ENCODE measurements at regions not wholly inside any gene's neighbourhood (a gene's known extent, or its start where the extent isn't known, plus 50 kb on each side); places are given as distances from the start of the nearest gene placed in this dataset.

DNA sequence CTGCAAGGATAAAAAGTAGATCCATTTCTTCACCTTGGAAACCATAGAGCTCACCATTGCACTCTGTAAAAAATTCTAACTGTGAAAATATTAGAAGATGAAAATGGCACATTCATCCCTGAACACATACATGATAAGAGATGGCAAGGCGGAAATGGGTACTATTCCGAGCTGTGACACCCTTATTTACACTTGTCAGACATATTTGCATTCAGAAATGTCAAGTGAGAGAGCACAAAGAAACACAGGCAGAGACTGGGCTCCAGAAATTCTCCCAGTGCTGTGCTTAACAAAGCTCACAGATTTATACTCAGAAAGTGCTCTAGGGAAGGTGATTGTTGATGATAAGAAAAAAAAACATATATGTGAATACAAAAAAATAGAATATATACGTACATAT, 170.3 kb upstream of the PUM3 start:
- TF ChIP-seq, protein P1, sequence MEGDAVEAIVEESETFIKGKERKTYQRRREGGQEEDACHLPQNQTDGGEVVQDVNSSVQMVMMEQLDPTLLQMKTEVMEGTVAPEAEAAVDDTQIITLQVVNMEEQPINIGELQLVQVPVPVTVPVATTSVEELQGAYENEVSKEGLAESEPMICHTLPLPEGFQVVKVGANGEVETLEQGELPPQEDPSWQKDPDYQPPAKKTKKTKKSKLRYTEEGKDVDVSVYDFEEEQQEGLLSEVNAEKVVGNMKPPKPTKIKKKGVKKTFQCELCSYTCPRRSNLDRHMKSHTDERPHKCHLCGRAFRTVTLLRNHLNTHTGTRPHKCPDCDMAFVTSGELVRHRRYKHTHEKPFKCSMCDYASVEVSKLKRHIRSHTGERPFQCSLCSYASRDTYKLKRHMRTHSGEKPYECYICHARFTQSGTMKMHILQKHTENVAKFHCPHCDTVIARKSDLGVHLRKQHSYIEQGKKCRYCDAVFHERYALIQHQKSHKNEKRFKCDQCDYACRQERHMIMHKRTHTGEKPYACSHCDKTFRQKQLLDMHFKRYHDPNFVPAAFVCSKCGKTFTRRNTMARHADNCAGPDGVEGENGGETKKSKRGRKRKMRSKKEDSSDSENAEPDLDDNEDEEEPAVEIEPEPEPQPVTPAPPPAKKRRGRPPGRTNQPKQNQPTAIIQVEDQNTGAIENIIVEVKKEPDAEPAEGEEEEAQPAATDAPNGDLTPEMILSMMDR (IDR thresholded peaks at IDR 0.05): no peak
- DNase-seq (ENCODE audit: low spot score) (no peak), ATAC-seq (ENCODE audit: low FRiP score) (no peak)

DNA sequence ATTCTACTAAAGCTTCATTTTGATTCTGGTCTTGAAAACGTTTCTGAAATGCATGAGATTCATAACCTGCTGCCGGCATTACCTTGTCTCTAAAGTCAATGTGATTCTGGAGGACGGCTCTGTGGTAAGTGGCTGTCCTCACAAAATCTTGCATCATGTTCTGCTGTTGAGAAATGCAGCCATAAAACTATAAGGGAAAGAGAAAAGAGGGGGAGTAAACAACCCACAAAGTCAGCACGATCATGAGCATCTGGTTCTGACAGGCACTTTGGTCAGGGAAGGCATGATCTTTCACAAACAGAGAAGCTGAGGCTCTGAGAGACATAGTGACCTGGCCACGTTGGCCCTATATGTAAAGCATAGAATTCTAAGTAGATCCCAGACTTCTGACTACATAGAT, 168.9 kb upstream of the PUM3 start:
- TF ChIP-seq, protein P1 (IDR thresholded peaks at IDR 0.05): no peak
- ATAC-seq (ENCODE audit: low FRiP score) (no peak), DNase-seq (ENCODE audit: low spot score) (no peak)

DNA sequence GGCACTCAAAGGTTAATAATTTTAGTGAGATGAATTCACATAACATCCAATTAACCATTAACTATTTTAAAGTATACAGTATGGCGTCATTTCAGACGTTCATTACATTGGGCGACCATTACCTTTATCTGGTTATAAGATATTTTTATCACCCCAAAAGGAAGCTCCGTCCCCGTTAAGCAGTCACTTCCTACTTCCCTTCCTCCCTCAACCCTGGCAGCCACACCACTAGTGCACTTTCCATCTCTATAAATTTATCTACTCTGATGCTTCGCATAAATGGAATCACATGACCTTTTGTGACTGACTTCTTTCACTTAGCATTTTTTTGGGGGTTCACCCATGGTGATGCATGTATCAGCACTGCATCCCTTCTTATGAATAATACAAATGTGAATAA, 168.3 kb upstream of the PUM3 start:
- ATAC-seq (ENCODE audit: low FRiP score) (no peak), DNase-seq (ENCODE audit: low spot score) (no peak)
- TF ChIP-seq, protein P1 (IDR thresholded peaks at IDR 0.05): no peak

DNA sequence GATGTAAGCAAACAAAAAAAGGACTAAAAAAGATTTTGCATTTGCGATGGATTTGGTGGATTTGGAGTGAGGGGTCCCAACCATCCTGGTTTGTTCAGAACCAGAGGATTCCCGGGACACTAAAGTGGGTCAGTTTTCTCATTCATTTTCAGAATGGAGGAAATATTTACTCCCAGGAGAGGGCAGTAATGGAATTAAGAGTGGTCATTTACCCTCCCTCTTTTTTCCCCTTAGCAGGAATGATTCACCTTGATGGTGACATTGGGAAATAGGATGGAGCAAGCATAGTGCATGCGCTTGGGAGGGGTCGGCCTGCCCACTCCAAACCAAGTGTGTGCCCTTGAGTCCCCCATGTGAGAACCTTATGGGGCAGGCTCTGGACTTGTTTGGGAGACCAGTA, 164.2 kb upstream of the PUM3 start:
- TF ChIP-seq, protein P1 (IDR thresholded peaks at IDR 0.05): no peak
- DNase-seq (ENCODE audit: low spot score): no peak
- ATAC-seq (ENCODE audit: low FRiP score): no peak

DNA sequence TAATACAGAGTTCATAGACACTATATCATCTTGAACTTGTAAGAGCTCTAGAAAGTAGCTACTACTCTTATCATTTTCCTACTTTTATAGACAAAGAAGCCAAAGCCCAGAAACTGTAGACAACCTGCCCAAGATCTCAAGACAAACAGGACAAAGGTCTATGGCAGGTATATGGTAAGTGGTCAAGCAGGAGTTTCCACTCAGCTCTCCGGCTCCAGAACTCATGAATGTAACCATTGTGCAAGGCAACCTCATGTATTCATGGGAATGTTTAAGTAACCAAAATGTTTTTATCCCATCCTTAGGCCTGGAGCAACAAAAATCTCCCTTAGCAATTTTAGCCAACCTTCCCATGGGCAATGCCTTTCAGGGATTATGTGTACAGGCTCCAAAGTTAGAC, 163.4 kb upstream of the PUM3 start:
- ATAC-seq (ENCODE audit: low FRiP score): no peak
- TF ChIP-seq, protein P1 (IDR thresholded peaks at IDR 0.05): no peak
- no peak for DNase-seq (ENCODE audit: low spot score)

DNA sequence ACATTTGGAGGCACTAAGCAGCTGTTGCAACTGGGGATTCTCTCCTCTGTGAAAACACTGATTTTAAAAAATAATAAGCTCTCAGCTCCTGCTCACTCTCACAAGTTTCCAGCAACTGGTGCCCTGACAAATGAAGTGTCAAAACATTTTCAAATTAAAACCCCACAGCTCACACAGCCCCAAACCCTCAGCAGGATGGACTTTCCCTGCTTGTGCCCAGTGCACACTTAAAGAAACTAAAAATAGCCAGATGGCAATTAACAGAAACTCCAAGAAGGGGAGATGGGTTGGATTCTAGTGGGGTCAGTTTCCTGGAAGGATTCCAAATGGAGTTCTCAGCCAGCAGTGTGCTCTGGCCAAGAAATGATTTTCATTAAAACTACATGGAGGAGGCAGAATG, 163.0 kb upstream of the PUM3 start:
- DNase-seq (ENCODE audit: low spot score): no peak
- TF ChIP-seq, protein P1 (IDR thresholded peaks at IDR 0.05): no peak
- no peak for ATAC-seq (ENCODE audit: low FRiP score)

DNA sequence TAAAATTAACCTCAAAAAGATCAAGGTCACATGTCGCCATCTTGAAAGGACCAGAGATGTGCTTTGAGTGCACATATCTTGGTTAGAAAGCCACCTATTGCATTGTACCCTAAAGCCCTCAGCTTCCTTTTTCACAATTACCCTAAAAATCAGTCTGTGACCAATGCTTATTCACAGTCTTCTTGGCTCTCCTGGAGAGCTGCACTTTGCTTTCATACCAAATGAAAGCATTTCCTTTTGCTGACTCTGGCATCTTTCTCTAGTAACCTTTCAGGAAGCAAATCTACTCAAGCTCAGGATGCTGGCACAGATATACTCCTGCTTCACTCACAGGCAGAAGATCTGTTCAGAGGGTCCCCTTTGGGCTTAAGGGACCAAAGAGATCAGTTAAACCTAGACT, 160.7 kb upstream of the PUM3 start:
- TF ChIP-seq, protein P1 (IDR thresholded peaks at IDR 0.05): no peak
- no peak for ATAC-seq (ENCODE audit: low FRiP score)
- no peak for DNase-seq (ENCODE audit: low spot score)
